ENCODE measurements at regions not wholly inside any gene's neighbourhood (a gene's known extent, or its start where the extent isn't known, plus 50 kb on each side); places are given as distances from the start of the nearest gene placed in this dataset.
A peak's percentile ranks its signal among the peaks of the same experiment; 100 is the strongest.

- H3K27me3 ChIP-seq: no peaks in the 10 kb centered on the region
- H3K27ac ChIP-seq: no peak overlapping the region
- no peaks in the 10 kb centered on the region for H4K20me1 ChIP-seq (ENCODE audit: low read depth)
- no peaks in the 10 kb centered on the region for H3K36me3 ChIP-seq
- DNase-seq (ENCODE audit: low spot score): no peak
- H3K9ac ChIP-seq: no peak overlapping the region
- peaks cover 76% of the 10 kb centered on the region for H3F3A ChIP-seq (ENCODE audit: low read depth)
- peak overlapping the region; percentile 92 for H3K27ac Mint-ChIP-seq
- H2AFZ ChIP-seq (replicated peaks): no peak overlapping the region
- peaks cover 2% of the 10 kb centered on the region for H3K27me3 Mint-ChIP-seq (ENCODE audit: insufficient read depth, low read depth)
- peaks cover 78% of the 10 kb centered on the region for H3K4me1 Mint-ChIP-seq
- no peaks in the 10 kb centered on the region for H3K79me2 ChIP-seq (ENCODE audit: low read depth)
- TF ChIP-seq EZH2phosphoT487 (IDR thresholded peaks at IDR 0.05) (no peak), CTCF (IDR thresholded peaks at IDR 0.05) (no peak), EZH2 (IDR thresholded peaks at IDR 0.05) (no peak)
- H3K4me2 ChIP-seq: peak overlapping the region; percentile 7
- H3K4me3 Mint-ChIP-seq: peak overlapping the region; percentile 37
- peaks cover 5% of the 10 kb centered on the region for H3K9me3 Mint-ChIP-seq
- H3K4me1 ChIP-seq: peaks cover 77% of the 10 kb centered on the region
- no peaks in the 10 kb centered on the region for H3K9me3 ChIP-seq (ENCODE audit: low read depth)
- peaks cover 3% of the 10 kb centered on the region for H3K36me3 Mint-ChIP-seq
- no peak overlapping the region for H3K4me3 ChIP-seq
These were observed 90.4 kb upstream of the OTX2 start for GRCh38 chr14:56900726-56901125.

GRCh38 chr14:56899829-56900228, 89.5 kb upstream of the OTX2 start:
- Histone ChIP-seq H3K36me3 (no peaks in the 10 kb centered on the region), H3K27ac (peak overlapping the region; percentile 83), H3K9me3 (ENCODE audit: low read depth) (no peaks in the 10 kb centered on the region), H3K4me1 (peaks cover 84% of the 10 kb centered on the region), H3K27me3 (no peaks in the 10 kb centered on the region), H3K4me2 (peak overlapping the region; percentile 64), H3K4me3 (no peak overlapping the region), H3K79me2 (ENCODE audit: low read depth) (no peaks in the 10 kb centered on the region), H3F3A (ENCODE audit: low read depth) (peaks cover 85% of the 10 kb centered on the region), H2AFZ (replicated peaks) (peak overlapping the region; percentile 26), H4K20me1 (ENCODE audit: low read depth) (no peaks in the 10 kb centered on the region), H3K9ac (peak overlapping the region; percentile 17)
- peaks cover 2% of the 10 kb centered on the region for H3K27me3 Mint-ChIP-seq (ENCODE audit: insufficient read depth, low read depth)
- H3K4me3 Mint-ChIP-seq: peak overlapping the region; percentile 50
- TF ChIP-seq EZH2 (IDR thresholded peaks at IDR 0.05) (no peak), CTCF (IDR thresholded peaks at IDR 0.05) (no peak), EZH2phosphoT487 (IDR thresholded peaks at IDR 0.05) (no peak)
- peak overlapping the region; percentile 92 for H3K27ac Mint-ChIP-seq
- no peaks in the 10 kb centered on the region for H3K36me3 Mint-ChIP-seq
- DNase-seq (ENCODE audit: low spot score): peak; percentile 58
- H3K4me1 Mint-ChIP-seq: peaks cover 82% of the 10 kb centered on the region
- H3K9me3 Mint-ChIP-seq: peaks cover 2% of the 10 kb centered on the region

- H3F3A ChIP-seq (ENCODE audit: low read depth): peaks cover 86% of the 10 kb centered on the region
- H2AFZ ChIP-seq (replicated peaks): peak overlapping the region; percentile 4
- no peak overlapping the region for H3K9ac ChIP-seq
- no peaks in the 10 kb centered on the region for H3K79me2 ChIP-seq (ENCODE audit: low read depth)
- peak; percentile 47 for DNase-seq (ENCODE audit: low spot score)
- no peaks in the 10 kb centered on the region for H3K9me3 ChIP-seq (ENCODE audit: low read depth)
- no peaks in the 10 kb centered on the region for H3K36me3 Mint-ChIP-seq
- peak overlapping the region; percentile 23 for H3K27ac Mint-ChIP-seq
- TF ChIP-seq CTCF (IDR thresholded peaks at IDR 0.05): no peak
- no peak for TF ChIP-seq EZH2 (IDR thresholded peaks at IDR 0.05)
- TF ChIP-seq EZH2phosphoT487 (IDR thresholded peaks at IDR 0.05): no peak
- peaks cover 84% of the 10 kb centered on the region for H3K4me1 Mint-ChIP-seq
- H3K36me3 ChIP-seq: no peaks in the 10 kb centered on the region
- H3K9me3 Mint-ChIP-seq: peaks cover 2% of the 10 kb centered on the region
- no peak overlapping the region for H3K4me3 ChIP-seq
- H3K4me1 ChIP-seq: peaks cover 86% of the 10 kb centered on the region
- H3K27ac ChIP-seq: peak overlapping the region; percentile 2
- H3K27me3 Mint-ChIP-seq (ENCODE audit: insufficient read depth, low read depth): peaks cover 6% of the 10 kb centered on the region
- H4K20me1 ChIP-seq (ENCODE audit: low read depth): no peaks in the 10 kb centered on the region
- H3K4me2 ChIP-seq: peak overlapping the region; percentile 23
- H3K27me3 ChIP-seq: no peaks in the 10 kb centered on the region
- H3K4me3 Mint-ChIP-seq: peak overlapping the region; percentile 40
These were observed 86.6 kb upstream of the OTX2 start for GRCh38 chr14:56896922-56897321.

Data from neural progenitor cell (in vitro differentiated cells).